Heart left ventricle (tissue), 16 donors: ENCODE measurements at regions not wholly inside any gene's neighbourhood (a gene's known extent, or its start where the extent isn't known, plus 50 kb on each side); places are given as distances from the start of the nearest gene placed in this dataset.

Source experiments
- ATAC-seq, 4 donors: fragments of 200-7000 bp; cut with Tn5 transposase; one replicate each; pipeline ENCODE4 v1.9.1; 2020 to 2022; ENCODE audit warnings: moderate library complexity in 4 of 4, mild to moderate bottlenecking in 3 of 4, moderate number of reproducible peaks in 1 of 4
- DNase-seq, 5 donors: peaks; one replicate each; pipeline ENCODE4 v3.0.0-alpha.2; 2020
- H3K27ac ChIP-seq, 12 donors: fragments of 200-600 bp; sonication (generic) in 4 of 12; one replicate each; pipeline versions ENCODE4 v1.5.0 to v1.8.0; 2016 to 2022; ENCODE audit warnings: mild to moderate bottlenecking in 2 of 12
- H3K27me3 ChIP-seq, 9 donors: fragments of 200-600 bp; sonication (generic) in 2 of 9; one replicate each; pipeline versions ENCODE4 v1.5.1 to v1.8.0; 2016 to 2022; ENCODE audit warnings: mild to moderate bottlenecking in 3 of 9
- H3K36me3 ChIP-seq, 9 donors: fragments of 200-600 bp; sonication (generic) in 2 of 9; one replicate each; pipeline versions ENCODE4 v1.5.0 to v1.8.0; 2018 to 2022; ENCODE audit warnings: mild to moderate bottlenecking in 2 of 9
- H3K4me1 ChIP-seq, 12 donors: fragments of 200-600 bp; sonication (generic) in 4 of 12; one replicate each; pipeline versions ENCODE4 v1.5.0 to v1.8.0; 2016 to 2022; ENCODE audit warnings: mild to moderate bottlenecking in 3 of 12
- H3K4me3 ChIP-seq, 12 donors: fragments of 200-600 bp; sonication (generic) in 4 of 12; one replicate each; pipeline versions ENCODE4 v1.5.0 to v1.8.0; 2017 to 2022; ENCODE audit warnings: mild to moderate bottlenecking in 9 of 12, moderate library complexity in 4 of 12
- H3K9me3 ChIP-seq, 12 donors: fragments of 200-600 bp; sonication (generic) in 4 of 12; one replicate each; pipeline versions ENCODE4 v1.5.0 to v1.8.0; 2016 to 2022; ENCODE audit warnings: mild to moderate bottlenecking in 1 of 12
- POLR2A ChIP-seq, 2 donors: fragments of 450-650 bp; IDR thresholded peaks; one replicate each; pipeline ENCODE4 v1.6.1; 2017; ENCODE audit warnings: antibody characterized with exemption in 2 of 2, mild to moderate bottlenecking in 2 of 2, moderate library complexity in 2 of 2
- WGBS, 4 donors: extraction: QIAGEN DNeasy Blood & Tissue Kit in 2 of 4; methylation state at CpG; one replicate each; pipeline versions ENCODE4 v1.1.5 to v1.1.7; 2013 to 2018; 5-methylcytosine and 5-hydroxymethylcytosine counted together
- intact Hi-C, 10 donors: fragments of 100-400 bp; cut with DNase I; formaldehyde crosslinking; loops; one replicate each; pipeline versions ENCODE4 v1.11.1 to v1.14.2; 2022
- TF ChIP-seq, protein P1 (sequence below), 12 donors: fragments of 200-600 bp; sonication (generic) in 4 of 12; IDR thresholded peaks; one replicate each; pipeline versions ENCODE4 v1.5.0 to v1.8.0; 2018 to 2022; ENCODE audit warnings: antibody characterized with exemption in 12 of 12, mild to moderate bottlenecking in 5 of 12
- donor health status: ischemic (EF 13 %, LVEDD 7.1; RV severe dilation, severe dysfunction).
- donor health status: healthy with polysubstance abuse.
- donor health status: DM: no; HTN: yes; CAD: no.
- donor health status: DM: no; HTN: no; CAD: no.
- donor health status: ischemic (EF 25% LVEDD 6.9; RV normal size, moderate dysfunction).
- donor health status: ischemic (EF 25% LVEDD 5.7; RV mildly dilated, moderate dysfunction).
- donor health status: healthy.
- donor health status: DM: yes; HTN: yes; CAD: no.
- donor health status: ischemic (EF 35%, LVEDD 5.7; RV mildly dilated, moderate dysfunction).
- donor health status: nonischemic (EF 11% LVEDD 7.7; RV severe dilation, severe dysfunction).
- donor health status: DM: yes; HTN: yes; CAD: no.
- donor health status: PGD.
- donor health status: ischemic (EF 29% LVEDD 5.4; RV normal size, mild dysfunction).
- donor health status: nonischemic (EF 23%, LVEDD 6.1; RV moderate dilation, normal function).

GRCh38 chr5:158297002-158297527 is 438.1 kb upstream of the CLINT1 start:
- Histone ChIP-seq H3K27ac (no peak overlapping the region), H3K9me3 (peaks cover 0 to 27% (median 10%) of the 10 kb centered on the region in 12 donors), H3K4me1 (no peaks in the 10 kb centered on the region), H3K36me3 (no peaks in the 10 kb centered on the region), H3K27me3 (no peaks in the 10 kb centered on the region), H3K4me3 (no peak overlapping the region)
- intact Hi-C loops: no loop called here
- ATAC-seq: no peak
- no peak for TF ChIP-seq POLR2A (IDR thresholded peaks at IDR 0.05)
- TF ChIP-seq, protein P1, sequence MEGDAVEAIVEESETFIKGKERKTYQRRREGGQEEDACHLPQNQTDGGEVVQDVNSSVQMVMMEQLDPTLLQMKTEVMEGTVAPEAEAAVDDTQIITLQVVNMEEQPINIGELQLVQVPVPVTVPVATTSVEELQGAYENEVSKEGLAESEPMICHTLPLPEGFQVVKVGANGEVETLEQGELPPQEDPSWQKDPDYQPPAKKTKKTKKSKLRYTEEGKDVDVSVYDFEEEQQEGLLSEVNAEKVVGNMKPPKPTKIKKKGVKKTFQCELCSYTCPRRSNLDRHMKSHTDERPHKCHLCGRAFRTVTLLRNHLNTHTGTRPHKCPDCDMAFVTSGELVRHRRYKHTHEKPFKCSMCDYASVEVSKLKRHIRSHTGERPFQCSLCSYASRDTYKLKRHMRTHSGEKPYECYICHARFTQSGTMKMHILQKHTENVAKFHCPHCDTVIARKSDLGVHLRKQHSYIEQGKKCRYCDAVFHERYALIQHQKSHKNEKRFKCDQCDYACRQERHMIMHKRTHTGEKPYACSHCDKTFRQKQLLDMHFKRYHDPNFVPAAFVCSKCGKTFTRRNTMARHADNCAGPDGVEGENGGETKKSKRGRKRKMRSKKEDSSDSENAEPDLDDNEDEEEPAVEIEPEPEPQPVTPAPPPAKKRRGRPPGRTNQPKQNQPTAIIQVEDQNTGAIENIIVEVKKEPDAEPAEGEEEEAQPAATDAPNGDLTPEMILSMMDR (IDR thresholded peaks at IDR 0.05): no peak
- no peak for DNase-seq

DNA sequence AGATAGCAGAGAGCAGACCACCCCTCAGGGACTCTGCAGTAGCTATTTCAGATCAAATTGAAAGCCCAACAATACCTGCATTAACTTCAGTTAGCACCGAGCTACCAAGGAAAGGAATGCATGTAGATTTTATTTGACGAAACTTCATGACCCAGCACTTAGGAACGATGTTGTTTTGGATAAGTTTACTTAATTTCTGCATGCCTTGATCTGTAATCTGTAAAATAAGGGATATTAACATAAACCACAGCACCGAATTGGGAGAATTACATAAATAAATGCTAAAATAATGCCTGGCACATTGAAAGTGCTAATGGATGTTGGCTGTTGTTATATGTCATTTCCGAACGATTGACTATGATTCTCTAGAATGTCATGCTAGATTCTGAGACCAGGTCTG is 435.8 kb upstream of the CLINT1 start:
- Histone ChIP-seq H3K9me3 (peaks cover 0 to 27% (median 10%) of the 10 kb centered on the region in 12 donors), H3K27ac (no peak overlapping the region), H3K4me3 (no peak overlapping the region), H3K36me3 (no peaks in the 10 kb centered on the region), H3K4me1 (no peaks in the 10 kb centered on the region), H3K27me3 (no peaks in the 10 kb centered on the region)
- intact Hi-C loops: no loop called here
- ATAC-seq (no peak), DNase-seq (no peak)
- TF ChIP-seq POLR2A (IDR thresholded peaks at IDR 0.05): no peak
- TF ChIP-seq, protein P1 (IDR thresholded peaks at IDR 0.05): no peak
- 74 to 86% (median 82%) methylated on average over 6 of the region's 6 CpGs for WGBS, 4 donors

GRCh38 chr5:158292981-158293380 is 434.0 kb upstream of the CLINT1 start:
- DNase-seq: no peak
- H3K9me3 ChIP-seq: peaks cover 0 to 27% (median 10%) of the 10 kb centered on the region in 12 donors
- H3K36me3 ChIP-seq: no peaks in the 10 kb centered on the region
- H3K4me3 ChIP-seq: no peak overlapping the region
- no peaks in the 10 kb centered on the region for H3K27me3 ChIP-seq
- TF ChIP-seq POLR2A (IDR thresholded peaks at IDR 0.05): no peak
- TF ChIP-seq, protein P1 (IDR thresholded peaks at IDR 0.05): no peak
- peaks cover 0 to 3% (median 0%) of the 10 kb centered on the region in 12 donors for H3K4me1 ChIP-seq
- 80 to 89% (median 81%) methylated on average over 1 of the region's 1 CpG for WGBS, 4 donors
- no peak for ATAC-seq
- intact Hi-C loops: no loop called here
- H3K27ac ChIP-seq: no peak overlapping the region

GRCh38 chr5:158289967-158290366 is 431.0 kb upstream of the CLINT1 start:
- H3K36me3 ChIP-seq: no peaks in the 10 kb centered on the region
- H3K27ac ChIP-seq: no peak overlapping the region
- H3K27me3 ChIP-seq: no peaks in the 10 kb centered on the region
- H3K9me3 ChIP-seq: peaks cover 0 to 13% (median 6%) of the 10 kb centered on the region in 12 donors
- ATAC-seq: no peak
- H3K4me3 ChIP-seq: no peak overlapping the region
- no peak for DNase-seq
- peaks cover 0 to 5% (median 0%) of the 10 kb centered on the region in 12 donors for H3K4me1 ChIP-seq
- WGBS, 4 donors: 86 to 97% (median 87%) methylated on average over 1 of the region's 1 CpG
- intact Hi-C loops: no loop called here
- no peak for TF ChIP-seq POLR2A (IDR thresholded peaks at IDR 0.05)
- TF ChIP-seq, protein P1 (IDR thresholded peaks at IDR 0.05): no peak
